ENCODE measurements at regions not wholly inside any gene's neighbourhood (a gene's known extent, or its start where the extent isn't known, plus 50 kb on each side); places are given as distances from the start of the nearest gene placed in this dataset.

- Histone ChIP-seq H3K27ac (ENCODE audit: low read depth in 1 of 2, low read length in 1 of 2) (no peak overlapping the region), H3K9me3 (ENCODE audit: control insufficient read depth in 4 of 4, insufficient read depth in 3 of 4, low read length in 3 of 4) (no peaks in the 10 kb centered on the region), H3K9ac (ENCODE audit: insufficient read depth in 1 of 2, low read length in 2 of 2) (no peak overlapping the region), H3K36me3 (ENCODE audit: control insufficient read depth in 4 of 4, insufficient read depth in 4 of 4, low read length in 4 of 4) (no peaks in the 10 kb centered on the region), H3K27me3 (ENCODE audit: control insufficient read depth in 3 of 3, insufficient read depth in 3 of 3, low read length in 2 of 3) (no peaks in the 10 kb centered on the region), H3K4me3 (no peak overlapping the region), H3K4me1 (ENCODE audit: control insufficient read depth in 5 of 5, insufficient read depth in 5 of 5, low read length in 5 of 5) (peaks cover 0 to 5% (median 0%) of the 10 kb centered on the region in 5 donors)
- ATAC-seq (ENCODE audit: insufficient read depth, low FRiP score) = no peak
- no peak for DNase-seq
- WGBS, 2 donors = 72 to 78% methylated on average over 5 to 6 of the region's 6 CpGs
- TF ChIP-seq CTCF (IDR thresholded peaks at IDR 0.05; ENCODE audit: control extremely low read depth, extremely low read depth) = no peak
Observed at GRCh38 chr6:22804620-22805261, 235.4 kb downstream of the HDGFL1 start.

GRCh38 chr6:22807261-22807660 is 237.9 kb downstream of the HDGFL1 start:
- no peak for ATAC-seq (ENCODE audit: insufficient read depth, low FRiP score)
- H3K36me3 ChIP-seq (ENCODE audit: control insufficient read depth in 4 of 4, insufficient read depth in 4 of 4, low read length in 4 of 4) = no peaks in the 10 kb centered on the region
- no peak for DNase-seq
- peaks cover 0 to 5% (median 0%) of the 10 kb centered on the region in 5 donors for H3K4me1 ChIP-seq (ENCODE audit: control insufficient read depth in 5 of 5, insufficient read depth in 5 of 5, low read length in 5 of 5)
- no peaks in the 10 kb centered on the region for H3K27me3 ChIP-seq (ENCODE audit: control insufficient read depth in 3 of 3, insufficient read depth in 3 of 3, low read length in 2 of 3)
- no peak for TF ChIP-seq CTCF (IDR thresholded peaks at IDR 0.05; ENCODE audit: control extremely low read depth, extremely low read depth)
- no peak overlapping the region for H3K27ac ChIP-seq (ENCODE audit: low read depth in 1 of 2, low read length in 1 of 2)
- H3K9me3 ChIP-seq (ENCODE audit: control insufficient read depth in 4 of 4, insufficient read depth in 3 of 4, low read length in 3 of 4) = no peaks in the 10 kb centered on the region
- 77 to 92% methylated on average over 1 of the region's 1 CpG for WGBS, 2 donors
- no peak overlapping the region for H3K4me3 ChIP-seq
- no peak overlapping the region for H3K9ac ChIP-seq (ENCODE audit: insufficient read depth in 1 of 2, low read length in 2 of 2)

GRCh38 chr6:22807818-22808217 is 238.5 kb downstream of the HDGFL1 start:
- 89 to 93% methylated on average over 3 of the region's 3 CpGs for WGBS, 2 donors
- H3K27me3 ChIP-seq (ENCODE audit: control insufficient read depth in 3 of 3, insufficient read depth in 3 of 3, low read length in 2 of 3) = no peaks in the 10 kb centered on the region

More at GRCh38 chr6:22807818-22808217, 238.5 kb downstream of the HDGFL1 start:
- no peak for DNase-seq
- H3K36me3 ChIP-seq (ENCODE audit: control insufficient read depth in 4 of 4, insufficient read depth in 4 of 4, low read length in 4 of 4) = no peaks in the 10 kb centered on the region
- TF ChIP-seq CTCF (IDR thresholded peaks at IDR 0.05; ENCODE audit: control extremely low read depth, extremely low read depth) = no peak
- H3K4me1 ChIP-seq (ENCODE audit: control insufficient read depth in 5 of 5, insufficient read depth in 5 of 5, low read length in 5 of 5) = peaks cover 0 to 5% (median 0%) of the 10 kb centered on the region in 5 donors
- H3K4me3 ChIP-seq = no peak overlapping the region
- H3K27ac ChIP-seq (ENCODE audit: low read depth in 1 of 2, low read length in 1 of 2) = no peak overlapping the region
- H3K9me3 ChIP-seq (ENCODE audit: control insufficient read depth in 4 of 4, insufficient read depth in 3 of 4, low read length in 3 of 4) = no peaks in the 10 kb centered on the region
- no peak for ATAC-seq (ENCODE audit: insufficient read depth, low FRiP score)
- no peak overlapping the region for H3K9ac ChIP-seq (ENCODE audit: insufficient read depth in 1 of 2, low read length in 2 of 2)

Data from lung (tissue), 11 donors.